PC-3 (cell line): ENCODE measurements at regions not wholly inside any gene's neighbourhood (a gene's known extent, or its start where the extent isn't known, plus 50 kb on each side); places are given as distances from the start of the nearest gene placed in this dataset.
"Not testable (repeated sequence)": the region's sequence is repeated elsewhere in the genome, so short reads cannot be mapped to it uniquely, and the experiment has no call there.

ENCODE experiments used
- ATAC-seq: fragments of 200-7000 bp; cut with Tn5 transposase; 2 replicates; pipeline ENCODE4 v1.9.1; 2020; ENCODE audit warnings: mild to moderate bottlenecking, moderate library complexity
- BruUV-seq: library from RNA; stranded (reverse); fragments of 400-500 nt; replicated peaks from 2 replicates; lab custom pipeline; 2021; lab: Mats Ljungman, UMichigan
- CTCF ChIA-PET: fragments of 300-600 bp; sonication (Branson Sonifier 250); formaldehyde crosslinking; loops from one replicate; lab custom pipeline; 2022; ENCODE audit warnings: antibody characterized with exemption; lab: Charles Lee
- POLR2A ChIA-PET: fragments of 300-600 bp; sonication (Branson Sonifier 250); formaldehyde crosslinking; loops from one replicate; lab custom pipeline; 2022; ENCODE audit warnings: antibody characterized with exemption; ENCODE audit not compliant: unreplicated experiment; lab: Charles Lee
- DNase-seq: peaks from one replicate; pipeline ENCODE4 v3.0.0-alpha.2; 2015
- H2AFZ ChIP-seq: fragments of 300-600 bp; sonication (generic); 2 replicates; pipeline ENCODE4 v1.6.0; 2016; ENCODE audit warnings: antibody characterized with exemption, low read length
- H3F3A ChIP-seq: fragments of 300-600 bp; sonication (generic); one replicate; pipeline ENCODE4 v1.6.0; 2017; ENCODE audit warnings: antibody characterized with exemption, low read length, control low read depth, mild to moderate bottlenecking; ENCODE audit not compliant: unreplicated experiment
- H3K27ac ChIP-seq: fragments of 300-600 bp; sonication (generic); 2 replicates; pipeline ENCODE4 v1.5.1; 2016; ENCODE audit warnings: mild to moderate bottlenecking, low read length
- H3K27me3 ChIP-seq: fragments of 300-600 bp; sonication (generic); 2 replicates; pipeline ENCODE4 v1.6.1; 2016; ENCODE audit warnings: low read length, mixed read lengths
- H3K36me3 ChIP-seq: fragments of 300-600 bp; sonication (generic); 2 replicates; pipeline ENCODE4 v1.6.1; 2016; ENCODE audit warnings: low read depth, mixed run types, low read length, mixed read lengths
- H3K4me1 ChIP-seq: fragments of 300-600 bp; sonication (generic); 2 replicates; pipeline ENCODE4 v1.5.1; 2016; ENCODE audit warnings: low read length; ENCODE audit not compliant: insufficient read depth
- H3K4me2 ChIP-seq: fragments of 300-600 bp; sonication (generic); 2 replicates; pipeline ENCODE4 v1.6.0; 2016; ENCODE audit warnings: low read length
- H3K4me3 ChIP-seq: fragments of 300-600 bp; sonication (generic); 2 replicates; pipeline ENCODE4 v1.5.1; 2016; ENCODE audit warnings: mild to moderate bottlenecking, low read length, mixed read lengths
- H3K79me2 ChIP-seq: fragments of 300-600 bp; sonication (generic); 2 replicates; pipeline ENCODE4 v1.6.1; 2017; ENCODE audit warnings: low read length, mixed read lengths
- H3K9ac ChIP-seq: fragments of 300-600 bp; sonication (generic); 2 replicates; pipeline ENCODE4 v1.6.0; 2016; ENCODE audit warnings: mild to moderate bottlenecking, low read length
- H3K9me2 ChIP-seq: fragments of 300-600 bp; sonication (generic); replicated peaks from 2 replicates; pipeline ENCODE4 v1.6.1; 2016; ENCODE audit warnings: mixed run types, low read length, mixed read lengths
- H3K9me3 ChIP-seq: fragments of 300-600 bp; sonication (generic); 2 replicates; pipeline ENCODE4 v1.6.1; 2016; ENCODE audit warnings: low read length, mixed read lengths
- H4K20me1 ChIP-seq: fragments of 300-600 bp; sonication (generic); 2 replicates; pipeline ENCODE4 v1.6.1; 2016; ENCODE audit warnings: low read length, mixed read lengths
- EZH2 ChIP-seq: fragments of 300-600 bp; sonication (generic); IDR thresholded peaks from one replicate; pipeline ENCODE4 v1.6.1; 2017; ENCODE audit warnings: antibody characterized with exemption, mild to moderate bottlenecking, low read length; ENCODE audit not compliant: unreplicated experiment
- EZH2phosphoT487 ChIP-seq: fragments of 300-600 bp; sonication (generic); IDR thresholded peaks from 2 replicates; pipeline ENCODE4 v1.6.1; 2018; ENCODE audit warnings: mild to moderate bottlenecking, antibody characterized with exemption, low read length, borderline replicate concordance
- intact Hi-C: fragments of 100-400 bp; cut with micrococcal nuclease; formaldehyde crosslinking; loops from 2 replicates; pipeline ENCODE4 v1.9.0; 2023
- TF ChIP-seq, protein P1 (sequence below): fragments of 300-600 bp; sonication (generic); conservative IDR thresholded peaks from 2 replicates; pipeline ENCODE4 v1.5.1; 2017; ENCODE audit warnings: antibody characterized with exemption, low read depth, mild to moderate bottlenecking, low read length

DNA sequence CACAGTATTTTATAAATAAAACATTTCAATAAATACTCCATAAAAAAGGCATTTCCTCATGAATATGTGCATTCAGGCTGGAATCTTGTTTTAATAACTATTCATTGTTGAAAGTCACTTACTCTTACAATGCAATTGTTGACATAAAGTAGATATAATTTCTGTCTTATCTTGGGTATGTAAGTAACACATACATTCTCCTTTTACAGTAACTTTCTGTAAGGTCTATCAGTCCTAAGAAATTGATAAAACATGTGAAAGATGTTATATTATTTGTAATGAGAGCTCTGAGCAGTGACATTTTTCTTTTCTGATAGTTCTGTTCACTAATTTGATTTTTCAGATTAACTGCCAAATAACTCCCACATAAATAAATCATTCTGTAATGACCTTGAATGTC is 1249.2 kb downstream of the STIM2 start:
- Histone ChIP-seq H3K79me2 (no peaks in the 10 kb centered on the region), H2AFZ (no peak overlapping the region), H3K4me2 (no peak overlapping the region), H3K36me3 (no peaks in the 10 kb centered on the region), H3K9me2 (no peaks in the 10 kb centered on the region), H3K27ac (no peak overlapping the region), H3K9ac (no peak overlapping the region), H3K4me3 (no peak overlapping the region), H3K9me3 (no peaks in the 10 kb centered on the region), H3F3A (no peaks in the 10 kb centered on the region), H3K4me1 (no peaks in the 10 kb centered on the region), H3K27me3 (no peaks in the 10 kb centered on the region), H4K20me1 (no peaks in the 10 kb centered on the region)
- ATAC-seq = no peak
- TF ChIP-seq EZH2phosphoT487 (no peak), EZH2 (no peak)
- TF ChIP-seq, protein P1, sequence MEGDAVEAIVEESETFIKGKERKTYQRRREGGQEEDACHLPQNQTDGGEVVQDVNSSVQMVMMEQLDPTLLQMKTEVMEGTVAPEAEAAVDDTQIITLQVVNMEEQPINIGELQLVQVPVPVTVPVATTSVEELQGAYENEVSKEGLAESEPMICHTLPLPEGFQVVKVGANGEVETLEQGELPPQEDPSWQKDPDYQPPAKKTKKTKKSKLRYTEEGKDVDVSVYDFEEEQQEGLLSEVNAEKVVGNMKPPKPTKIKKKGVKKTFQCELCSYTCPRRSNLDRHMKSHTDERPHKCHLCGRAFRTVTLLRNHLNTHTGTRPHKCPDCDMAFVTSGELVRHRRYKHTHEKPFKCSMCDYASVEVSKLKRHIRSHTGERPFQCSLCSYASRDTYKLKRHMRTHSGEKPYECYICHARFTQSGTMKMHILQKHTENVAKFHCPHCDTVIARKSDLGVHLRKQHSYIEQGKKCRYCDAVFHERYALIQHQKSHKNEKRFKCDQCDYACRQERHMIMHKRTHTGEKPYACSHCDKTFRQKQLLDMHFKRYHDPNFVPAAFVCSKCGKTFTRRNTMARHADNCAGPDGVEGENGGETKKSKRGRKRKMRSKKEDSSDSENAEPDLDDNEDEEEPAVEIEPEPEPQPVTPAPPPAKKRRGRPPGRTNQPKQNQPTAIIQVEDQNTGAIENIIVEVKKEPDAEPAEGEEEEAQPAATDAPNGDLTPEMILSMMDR = no peak
- ChIA-PET POLR2A (no interaction called here), CTCF (no interaction called here)
- no peak for DNase-seq
- intact Hi-C loops = no loop called here
- no TSS peak for BruUV-seq

DNA sequence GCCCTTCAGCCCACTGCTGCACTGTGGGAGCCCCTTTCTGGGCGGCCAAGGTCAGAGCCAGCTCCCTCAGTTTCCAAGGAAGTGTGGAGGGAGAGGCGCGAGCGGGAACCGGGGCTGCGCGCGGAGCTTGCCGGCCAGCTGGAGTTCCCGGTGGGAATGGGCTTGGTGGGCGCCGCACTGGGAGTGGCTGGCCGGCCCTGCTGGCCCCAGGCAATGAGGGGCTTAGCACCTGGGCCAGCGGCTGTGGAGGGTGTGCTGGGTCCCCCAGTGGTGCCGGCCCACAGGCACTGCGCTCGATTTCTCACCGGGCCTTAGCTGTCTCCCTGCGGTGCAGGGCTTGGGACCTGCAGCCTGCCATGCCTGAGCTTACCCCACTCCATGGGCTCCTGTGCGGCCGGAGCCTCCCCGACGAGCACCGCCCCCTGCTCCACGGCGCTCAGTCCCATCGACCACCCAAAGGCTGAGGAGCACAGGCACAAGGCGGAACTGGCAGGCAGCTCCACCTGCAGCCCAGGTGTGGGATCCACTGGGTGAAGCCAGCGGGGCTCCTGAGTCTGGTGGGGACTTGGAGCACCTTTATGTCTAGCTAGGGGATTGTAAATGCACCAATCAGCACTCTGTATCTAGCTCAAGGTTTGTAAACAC is 1252.2 kb downstream of the STIM2 start:
- CTCF ChIA-PET, H3K9me3 ChIP-seq, POLR2A ChIA-PET, H3K79me2 ChIP-seq, H3K4me1 ChIP-seq, H3K9ac ChIP-seq, H4K20me1 ChIP-seq, ATAC-seq, BruUV-seq, DNase-seq, H3K4me2 ChIP-seq, intact Hi-C loops, H3K9me2 ChIP-seq, H3K36me3 ChIP-seq, H2AFZ ChIP-seq, H3K27me3 ChIP-seq, H3K4me3 ChIP-seq, H3F3A ChIP-seq, H3K27ac ChIP-seq: not testable (repeated sequence)

DNA sequence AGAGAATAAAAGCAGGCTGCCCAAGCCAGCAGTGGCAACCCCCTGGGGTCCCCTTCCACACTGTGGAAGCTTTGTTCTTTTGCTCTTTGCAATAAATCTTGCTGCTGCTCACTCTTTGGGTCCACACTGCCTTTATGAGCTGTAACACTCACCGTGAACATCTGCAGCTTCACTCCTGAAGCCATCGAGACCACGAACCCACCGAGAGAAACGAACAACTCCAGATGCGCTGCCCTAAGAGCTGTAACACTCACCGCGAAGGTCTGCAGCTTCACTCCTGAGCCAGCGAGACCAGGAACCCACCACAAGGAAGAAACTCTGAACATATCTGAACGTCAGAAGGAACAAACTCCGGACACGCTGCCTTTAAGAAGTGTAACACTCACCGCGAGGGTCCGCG is 1252.9 kb downstream of the STIM2 start:
- H3K4me2 ChIP-seq, DNase-seq, BruUV-seq, H3K4me3 ChIP-seq, H2AFZ ChIP-seq, H3K79me2 ChIP-seq, H3K4me1 ChIP-seq, intact Hi-C loops, H3K9ac ChIP-seq, H3K27ac ChIP-seq, ATAC-seq, POLR2A ChIA-PET, H3K27me3 ChIP-seq, H3F3A ChIP-seq, H3K9me3 ChIP-seq, CTCF ChIA-PET, H3K9me2 ChIP-seq, H4K20me1 ChIP-seq, H3K36me3 ChIP-seq: not testable (repeated sequence)

DNA sequence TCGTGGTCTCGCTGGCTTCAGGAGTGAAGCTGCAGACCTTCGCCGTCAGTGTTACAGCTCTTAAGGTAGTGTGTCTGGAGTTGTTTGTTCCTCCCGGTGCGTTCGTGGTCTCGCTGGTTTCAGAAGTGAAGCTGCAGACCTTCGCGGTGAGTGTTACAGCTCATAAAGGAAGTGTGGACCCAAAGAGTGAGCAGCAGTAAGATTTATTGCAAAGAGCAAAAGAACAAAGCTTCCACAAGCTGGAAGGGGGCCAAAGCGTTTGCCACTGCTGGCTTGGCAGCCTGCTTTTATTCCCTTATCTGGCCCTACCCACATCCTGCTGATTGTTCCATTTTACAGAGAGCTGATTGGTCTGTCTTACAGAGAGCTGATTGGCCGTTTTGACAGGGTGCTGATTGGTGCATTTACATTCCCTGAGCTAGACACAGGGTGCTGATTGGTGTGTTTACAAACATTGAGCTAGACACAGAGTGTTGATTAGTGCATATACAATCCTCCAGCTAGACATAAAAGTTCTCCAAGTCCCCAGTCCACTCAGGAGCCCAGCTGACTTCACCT is 1256.0 kb downstream of the STIM2 start:
- H4K20me1 ChIP-seq, H2AFZ ChIP-seq, POLR2A ChIA-PET, H3K9me3 ChIP-seq, H3K9me2 ChIP-seq, CTCF ChIA-PET, intact Hi-C loops, H3K27me3 ChIP-seq, H3K36me3 ChIP-seq, H3K4me1 ChIP-seq, H3K4me2 ChIP-seq, H3F3A ChIP-seq, H3K79me2 ChIP-seq, H3K4me3 ChIP-seq, H3K27ac ChIP-seq, DNase-seq, ATAC-seq, H3K9ac ChIP-seq, BruUV-seq: not testable (repeated sequence)
